ENCODE measurements at regions not wholly inside any gene's neighbourhood (a gene's known extent, or its start where the extent isn't known, plus 50 kb on each side); places are given as distances from the start of the nearest gene placed in this dataset.

DNA sequence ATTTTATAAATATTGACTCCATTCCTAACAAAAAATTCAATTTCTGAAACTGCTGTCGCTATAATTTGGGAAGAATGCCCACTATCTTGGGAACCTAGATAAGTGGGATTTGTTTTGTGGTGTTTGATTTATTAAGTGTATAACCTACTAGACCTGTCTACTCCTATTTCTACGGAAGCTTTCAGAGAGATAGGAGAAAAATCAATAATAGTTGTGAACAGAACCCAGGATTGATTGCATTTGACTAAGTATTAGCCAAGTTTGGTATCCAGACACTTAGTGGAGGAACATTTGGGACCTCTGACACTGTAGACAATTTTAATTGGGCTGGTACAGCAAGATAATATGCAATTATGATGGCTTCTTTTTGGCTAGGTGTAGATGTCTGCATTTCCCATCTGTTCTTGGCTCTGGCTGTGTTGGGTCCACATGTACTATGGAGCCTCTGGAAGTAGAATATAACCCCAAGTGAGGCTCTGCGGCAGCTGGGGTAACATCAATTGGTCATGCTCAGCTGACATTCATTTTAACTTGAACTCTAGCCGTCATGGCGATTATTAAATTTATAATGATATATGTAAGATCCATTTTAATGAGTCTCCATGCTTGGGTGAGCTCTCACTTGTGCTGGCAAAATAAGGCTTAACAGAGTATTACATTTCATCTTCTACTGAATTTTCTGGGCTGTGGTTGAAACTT, 111.5 kb upstream of the E2F8 start:
- no peak for DNase-seq

DNA sequence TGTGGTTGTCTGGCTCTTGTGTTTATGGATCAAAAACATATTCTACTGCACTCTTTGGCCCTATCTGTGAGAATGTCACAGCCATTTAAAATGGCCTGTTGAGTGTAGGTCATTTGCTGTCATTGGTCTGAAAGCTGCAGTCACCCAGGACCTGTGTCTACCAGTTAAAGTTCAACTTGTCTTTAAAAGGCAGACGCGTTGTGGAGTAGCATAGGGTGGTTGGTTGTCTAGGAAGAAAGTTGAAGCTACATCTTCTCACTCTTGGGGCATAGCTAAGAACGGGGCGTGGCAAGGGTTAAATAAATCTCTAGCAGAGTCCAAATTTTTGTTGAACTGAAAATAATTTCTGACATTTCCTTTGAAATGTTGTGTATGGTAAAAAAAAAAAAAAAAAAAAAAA, 110.7 kb upstream of the E2F8 start:
- DNase-seq = no peak

DNA sequence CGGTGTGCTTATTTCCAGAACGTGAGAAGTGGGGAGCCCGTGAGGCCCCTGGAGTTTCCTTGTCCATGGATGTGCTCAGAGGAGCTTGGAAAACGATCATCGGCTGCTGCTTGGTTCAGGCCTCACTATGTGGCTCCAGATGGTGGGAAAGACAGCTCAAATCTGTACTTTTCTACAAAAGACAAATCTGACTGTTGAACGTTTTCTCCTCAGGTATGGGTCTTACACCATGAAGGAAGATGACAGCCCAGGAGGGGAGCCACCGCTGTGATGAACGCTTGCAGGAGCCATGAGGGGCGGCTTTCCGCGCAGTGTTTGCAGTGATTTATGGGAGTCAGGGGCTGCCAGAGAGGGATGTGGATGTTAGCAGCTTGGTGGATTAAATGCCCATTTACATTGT, 109.4 kb upstream of the E2F8 start:
- no peak for DNase-seq

DNA sequence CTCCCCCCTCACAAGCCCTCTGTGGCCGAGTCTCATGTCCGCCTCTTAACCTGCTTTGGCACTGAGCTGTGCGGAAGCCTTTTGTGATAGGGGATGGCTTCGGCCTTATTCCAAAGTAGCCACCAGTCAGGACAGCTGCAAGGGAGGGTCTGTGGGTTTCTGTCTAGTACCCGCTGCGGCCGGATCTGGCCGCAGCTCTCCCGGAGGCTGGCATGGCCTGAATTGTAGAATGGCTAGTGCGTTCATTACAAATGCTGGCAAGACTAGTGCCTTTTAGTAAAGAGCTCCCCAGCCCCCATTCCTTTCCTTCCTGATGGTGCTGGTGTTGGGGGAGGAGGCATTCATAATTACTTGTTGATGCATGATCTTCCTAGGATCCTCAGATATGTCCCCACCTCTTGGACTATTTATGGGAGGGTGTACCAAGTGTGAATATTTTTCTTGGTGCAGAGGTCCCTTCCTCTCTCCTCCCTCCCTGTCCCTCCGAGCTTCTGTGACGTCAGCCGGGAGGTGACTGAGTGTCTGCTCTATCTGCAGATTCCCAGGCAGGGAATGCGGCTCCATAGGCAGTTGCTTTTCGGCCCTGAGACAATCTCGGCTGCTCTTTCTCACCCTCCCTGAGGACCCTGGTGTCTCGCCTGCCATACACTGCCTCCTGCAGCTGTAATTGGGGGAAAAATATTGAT, 108.7 kb upstream of the E2F8 start:
- no peak for DNase-seq

DNA sequence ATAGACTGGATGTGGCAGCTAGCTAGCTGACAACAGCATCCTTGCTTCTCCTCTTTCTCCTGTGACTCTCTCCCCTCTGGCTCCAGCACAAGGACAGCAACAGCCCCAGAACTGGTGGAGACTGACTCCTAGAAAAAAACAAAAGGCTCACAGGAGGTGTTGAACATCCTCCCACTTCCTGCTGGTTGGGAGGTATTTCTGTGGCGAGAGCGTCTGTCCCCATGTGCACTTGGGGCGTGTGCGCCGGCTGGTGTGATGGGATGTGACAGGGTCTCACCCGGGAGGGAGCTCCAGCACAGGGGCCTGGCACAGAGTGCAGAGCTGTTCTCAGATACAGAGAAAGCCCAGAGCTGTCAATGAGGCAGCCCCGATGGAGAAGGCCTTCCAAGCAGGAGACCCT, 107.2 kb upstream of the E2F8 start:
- DNase-seq = no peak

DNA sequence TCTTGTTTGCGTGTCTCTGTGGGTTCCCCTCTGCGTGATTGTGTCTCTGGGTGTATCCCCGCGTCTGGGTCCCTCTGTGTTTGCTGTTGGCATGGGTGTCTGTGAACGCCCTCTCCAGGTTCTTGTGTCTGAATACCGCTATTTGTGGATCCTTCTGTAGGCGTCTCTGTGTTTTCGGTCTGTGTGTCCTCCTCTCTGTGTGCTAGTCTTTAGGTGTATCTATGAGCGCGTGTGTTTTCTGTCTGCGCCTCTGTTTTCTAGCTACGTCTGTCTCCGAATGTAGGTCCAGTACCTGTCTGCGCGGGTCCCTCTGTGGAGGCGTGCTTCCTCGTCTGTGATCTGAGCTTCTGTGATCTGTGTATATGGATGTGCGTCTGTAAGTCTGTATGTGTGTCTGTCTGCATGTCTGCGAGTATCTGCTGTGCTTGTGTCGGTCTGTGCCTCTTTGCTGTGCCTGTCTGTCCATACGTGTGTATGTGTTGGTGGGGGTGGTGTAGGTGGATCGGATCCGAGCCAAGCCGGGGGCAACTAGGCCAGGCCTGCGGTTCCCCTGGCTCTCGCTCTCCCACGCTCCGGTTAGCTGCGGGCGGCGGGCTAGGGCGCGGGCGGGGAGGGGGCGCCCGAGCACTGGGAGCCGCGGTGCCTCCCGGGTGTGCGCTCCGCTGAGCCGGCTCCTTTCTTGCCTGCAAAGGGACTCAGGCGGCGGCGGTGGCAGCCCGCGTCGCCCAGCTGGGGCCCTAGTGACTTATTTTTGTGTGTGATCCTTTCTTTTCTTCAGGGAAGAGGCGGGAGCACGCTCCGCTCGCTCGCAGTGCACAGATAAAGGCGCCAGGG, 105.3 kb upstream of the E2F8 start:
- DNase-seq = peak; percentile 14

DNA sequence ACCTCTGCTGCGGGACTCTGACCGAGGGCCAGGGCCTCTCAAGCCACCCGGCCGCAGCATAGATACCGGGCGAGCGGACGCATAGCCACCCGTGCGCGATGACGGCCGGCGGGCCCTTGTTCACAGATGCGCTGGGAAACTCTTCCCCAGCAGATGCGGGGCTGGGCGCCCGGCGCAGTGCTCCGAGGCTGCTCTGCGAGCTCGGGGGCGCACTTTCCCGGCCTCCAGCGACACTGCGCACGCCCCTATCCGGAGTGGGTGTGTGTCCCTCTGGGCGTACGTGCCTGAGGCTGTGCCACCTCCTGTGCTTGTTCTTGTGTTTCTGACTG, 104.7 kb upstream of the E2F8 start:
- peak; percentile 8 for DNase-seq

DNA sequence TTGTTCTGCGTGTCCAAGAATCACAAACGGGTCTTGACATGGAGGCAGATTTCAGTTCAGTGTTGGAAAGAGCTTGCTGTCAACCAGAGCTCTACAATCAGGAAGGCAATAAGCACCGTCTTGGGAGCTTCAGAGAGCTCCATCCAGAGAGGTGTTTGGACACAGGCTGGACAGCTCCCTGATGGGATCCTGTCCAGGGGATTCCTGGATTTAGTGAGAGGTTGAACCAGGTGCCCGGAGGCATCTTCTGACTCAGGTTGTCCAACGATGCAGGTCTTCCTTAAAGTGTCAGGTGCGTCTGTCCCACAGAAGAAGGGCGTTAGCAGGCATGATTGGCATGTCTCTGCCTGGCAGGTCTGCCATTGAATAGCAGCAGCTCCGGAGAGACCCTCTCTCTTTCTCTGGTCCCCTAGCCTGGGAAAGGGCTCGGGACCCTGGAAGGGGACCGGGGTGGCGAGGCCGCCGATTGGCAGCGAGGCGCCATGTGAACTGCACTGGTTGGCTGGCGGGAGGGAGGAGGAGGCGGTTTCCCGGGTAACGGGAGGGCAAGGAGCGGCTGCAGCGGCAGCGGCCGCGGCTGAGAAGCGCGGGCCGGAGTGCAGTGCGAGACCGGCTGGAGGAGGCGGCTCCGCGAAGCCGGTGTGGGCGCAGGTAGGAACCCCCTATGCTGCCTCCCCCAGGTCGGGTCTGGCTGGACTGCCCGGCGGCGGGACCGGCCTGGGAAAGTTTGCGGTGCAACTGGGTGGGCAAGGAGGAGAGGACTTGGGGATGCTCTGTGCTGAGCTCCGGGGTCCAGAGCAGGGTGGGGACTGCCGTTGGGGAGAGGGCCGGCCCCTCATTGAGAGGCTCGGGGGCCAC, 104.1 kb upstream of the E2F8 start:
- DNase-seq = peak; percentile 32

DNA sequence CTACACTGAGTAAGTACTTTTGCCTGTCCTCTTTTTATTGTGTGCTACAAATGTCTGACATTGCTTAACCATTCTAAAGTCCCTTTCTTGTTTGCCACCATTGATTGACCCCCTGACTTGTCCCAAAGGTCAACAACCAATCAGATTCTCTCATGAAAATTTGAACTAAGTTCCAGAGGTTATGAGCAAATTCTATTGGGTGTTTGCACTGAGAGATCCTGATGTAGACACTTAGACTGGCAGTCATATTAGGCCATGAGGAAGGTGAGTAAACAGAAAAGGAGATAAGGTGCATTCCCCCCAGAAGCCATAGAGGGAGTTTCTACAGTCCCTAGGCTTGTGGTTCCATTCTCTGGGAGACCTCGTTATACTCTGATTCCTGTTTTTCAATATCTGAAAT, 101.3 kb upstream of the E2F8 start:
- DNase-seq = no peak

DNA sequence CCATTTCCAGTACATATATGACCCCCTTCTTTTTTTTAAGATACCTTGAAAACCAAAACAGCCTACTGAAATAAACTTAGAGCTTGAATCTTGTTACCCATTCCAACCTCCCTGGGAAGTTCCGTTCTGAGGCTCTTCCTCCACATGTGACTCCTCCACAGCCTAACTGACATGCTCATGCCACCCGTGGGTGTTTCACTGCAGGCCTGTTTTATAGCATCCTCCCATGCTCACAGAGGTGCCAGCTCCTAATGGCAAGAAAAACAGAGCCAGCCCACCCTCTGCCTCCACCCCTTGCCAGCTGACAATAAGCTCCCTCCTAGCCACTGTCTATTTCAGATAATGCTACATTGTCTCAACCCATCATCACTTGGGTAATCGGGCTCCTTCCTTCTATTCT, 97.6 kb upstream of the E2F8 start:
- DNase-seq = no peak

DNA sequence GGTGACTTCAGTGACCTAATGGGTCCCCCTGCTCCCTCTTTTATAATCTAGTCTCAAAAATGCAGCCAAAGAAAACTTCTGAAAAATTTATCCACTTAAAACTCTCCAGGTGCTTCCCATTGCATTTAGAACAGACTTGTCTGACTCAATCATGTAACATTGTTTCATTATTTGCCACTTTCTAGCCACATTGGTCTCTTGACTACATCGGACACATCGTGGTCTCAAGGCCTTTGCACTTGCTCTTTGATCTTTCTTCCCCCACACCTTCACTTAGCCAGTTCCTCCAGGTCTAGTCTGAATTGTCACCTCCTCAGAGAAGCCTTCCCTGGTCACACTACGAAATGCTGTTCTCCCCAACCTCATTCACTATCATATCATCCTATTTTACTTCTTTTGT, 97.0 kb upstream of the E2F8 start:
- no peak for DNase-seq

DNA sequence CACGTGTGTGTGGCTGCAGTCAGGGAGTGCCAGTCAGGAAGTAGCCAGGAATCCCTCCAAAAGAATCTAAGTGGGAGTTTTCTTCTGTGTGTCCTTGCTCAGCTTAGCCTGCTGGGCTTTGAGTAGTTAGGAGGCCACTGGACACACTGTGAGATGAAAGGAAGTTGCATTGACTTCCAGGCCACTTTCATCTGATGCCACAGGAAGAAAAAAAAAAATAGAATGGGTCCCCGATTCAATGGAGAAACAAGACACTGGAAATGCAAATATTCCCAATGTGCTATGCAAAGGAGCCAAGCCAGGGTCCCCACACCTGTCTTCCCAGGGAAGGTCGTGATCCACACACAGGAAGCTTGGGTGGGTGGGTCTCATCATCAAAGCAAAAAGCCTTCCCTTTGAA, 95.6 kb upstream of the E2F8 start:
- DNase-seq = no peak

DNA sequence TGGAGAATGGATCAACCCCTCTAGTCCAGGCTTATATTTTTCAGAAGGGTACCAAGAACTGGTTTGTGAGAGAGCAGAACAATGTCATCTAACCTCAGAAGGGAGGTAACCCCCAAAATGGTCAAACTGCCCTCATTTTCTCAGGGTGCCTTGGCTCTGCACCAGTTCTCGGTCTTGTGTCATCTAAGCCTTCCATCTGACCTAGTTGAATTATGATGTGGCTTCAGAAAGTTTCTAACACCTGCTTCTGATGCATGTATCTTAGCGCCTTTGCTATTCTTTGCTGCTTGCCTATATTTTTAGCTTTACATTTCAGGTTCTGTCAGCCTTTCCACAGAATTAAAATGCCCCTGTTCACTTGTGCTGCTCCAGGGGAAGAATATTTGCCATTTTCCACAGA, 91.7 kb upstream of the E2F8 start:
- DNase-seq = no peak

DNA sequence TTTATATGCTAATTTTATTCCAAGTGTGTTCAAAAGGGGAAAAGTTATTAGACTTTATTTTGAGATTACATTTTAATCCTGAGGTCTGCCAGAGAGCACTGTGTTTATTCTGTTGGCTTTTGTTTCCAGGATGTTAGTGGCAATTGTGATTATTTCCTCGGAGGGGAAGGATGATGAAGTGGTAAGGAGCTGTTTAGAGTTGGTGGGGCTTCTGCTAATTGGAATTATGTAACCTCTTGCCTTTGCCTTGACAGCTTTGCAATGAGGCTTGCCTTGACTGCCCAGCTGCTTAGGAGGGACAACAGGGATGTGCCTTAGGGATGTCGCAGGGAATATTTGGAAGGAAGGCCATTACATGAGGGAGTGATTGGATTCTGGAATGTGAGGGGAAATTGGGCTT, 89.7 kb upstream of the E2F8 start:
- DNase-seq = no peak

DNA sequence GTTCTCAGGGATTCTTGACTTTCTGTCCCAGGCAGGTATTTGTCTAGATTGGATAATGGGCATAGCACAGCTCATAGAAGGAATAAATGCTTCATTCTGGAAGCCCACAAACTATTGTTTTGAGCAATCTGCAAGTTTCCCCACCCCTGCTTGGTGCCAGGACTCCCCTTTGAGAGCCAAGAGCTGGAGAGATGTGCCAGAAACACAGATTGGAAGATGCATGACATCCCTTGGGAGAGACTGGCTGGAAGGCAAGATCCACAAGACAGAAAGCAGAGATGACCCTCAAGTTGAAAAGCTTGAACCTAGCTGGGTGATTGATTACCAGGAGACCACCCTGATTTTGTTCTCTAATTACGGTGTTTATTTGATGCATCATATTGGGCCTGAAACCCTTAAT, 89.2 kb upstream of the E2F8 start:
- no peak for DNase-seq

DNA sequence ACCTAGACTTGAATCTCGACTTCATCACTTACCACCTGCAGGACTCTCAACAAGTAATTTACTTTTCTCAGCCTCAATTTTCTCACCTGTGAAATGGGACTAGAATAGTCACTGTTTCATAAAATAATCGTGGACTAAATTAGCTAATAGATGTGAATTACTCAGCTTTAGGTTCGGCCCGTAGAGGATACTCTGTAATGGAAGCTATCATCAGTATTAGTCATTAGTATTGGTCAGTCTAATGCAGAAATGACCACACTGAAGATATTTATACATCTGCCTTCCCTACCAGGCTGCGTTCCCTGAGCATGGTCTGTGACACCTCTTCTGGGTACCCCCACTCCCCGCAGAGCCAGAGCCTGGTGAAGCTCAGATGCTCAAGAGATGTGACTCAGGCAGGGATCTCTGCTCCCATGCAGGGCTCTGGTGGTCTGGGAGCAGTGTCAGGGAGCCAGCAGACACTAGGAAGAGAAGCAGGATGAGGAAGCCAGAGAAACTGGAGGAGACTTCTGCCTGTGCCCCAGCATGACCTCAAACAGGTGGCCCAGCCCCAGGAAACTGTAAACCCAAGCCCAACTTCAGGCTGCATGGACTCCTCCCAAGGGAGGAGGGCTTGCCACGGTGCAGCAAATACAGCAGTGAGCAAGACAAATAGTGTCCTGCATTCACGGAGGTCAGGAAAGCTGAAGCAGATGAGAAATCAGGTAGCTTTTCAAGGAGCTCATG, 88.0 kb upstream of the E2F8 start:
- no peak for DNase-seq

DNA sequence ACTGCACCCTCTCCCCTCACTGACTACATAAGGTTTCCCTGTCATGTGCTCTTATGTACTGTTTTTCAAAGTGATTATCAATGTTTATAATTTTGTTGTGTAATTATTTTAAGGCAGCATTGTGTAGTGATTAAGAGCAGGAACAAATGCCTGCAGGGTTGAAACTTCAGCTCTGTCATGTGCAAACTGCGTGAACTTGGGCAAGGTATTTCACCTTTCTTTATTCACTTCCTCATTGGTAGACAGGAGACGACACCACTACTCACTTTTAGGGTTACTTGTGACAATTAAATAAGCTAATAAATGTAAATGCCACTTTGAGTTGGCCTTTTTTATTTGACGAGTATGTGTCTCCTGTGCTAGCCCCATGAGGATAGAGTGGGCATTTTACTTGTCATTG, 86.5 kb upstream of the E2F8 start:
- no peak for DNase-seq

DNA sequence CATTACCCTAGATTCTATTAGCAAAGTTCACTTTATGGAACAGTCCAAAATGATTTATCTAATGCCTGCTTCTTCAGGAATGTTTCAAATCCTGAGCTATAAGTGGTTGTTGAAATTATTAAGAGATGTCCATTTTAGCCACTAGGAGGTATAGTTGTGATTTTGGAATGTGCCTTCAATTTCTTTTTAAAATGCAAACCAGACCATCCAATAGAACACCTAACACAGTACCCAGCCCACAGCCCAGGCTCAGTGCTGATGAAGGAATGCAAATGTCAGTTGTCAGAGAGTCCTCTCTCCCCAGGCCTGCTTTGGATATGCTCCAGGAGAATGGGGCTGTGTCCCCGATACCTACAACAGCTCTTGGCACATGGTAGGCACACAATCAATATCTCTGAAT, 85.8 kb upstream of the E2F8 start:
- no peak for DNase-seq

DNA sequence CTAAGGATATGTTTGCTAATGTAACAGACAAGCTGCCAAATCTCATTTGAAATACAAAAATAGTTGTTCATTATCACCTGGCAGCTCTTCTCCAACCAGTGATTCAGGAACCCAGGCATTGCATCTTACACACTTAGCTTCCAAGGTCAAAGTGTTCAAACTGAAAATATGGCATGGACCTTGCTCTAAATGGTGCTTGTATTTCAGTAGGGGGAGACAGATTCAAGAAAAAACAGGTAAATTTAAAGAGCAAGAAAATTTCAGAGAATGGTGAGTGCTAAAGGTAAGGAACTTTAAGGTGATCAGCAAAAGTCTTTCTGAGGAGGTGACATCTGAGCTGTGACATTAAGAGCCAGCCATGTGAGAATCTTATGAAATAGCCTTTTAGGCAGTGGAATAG, 82.8 kb upstream of the E2F8 start:
- DNase-seq = no peak

DNA sequence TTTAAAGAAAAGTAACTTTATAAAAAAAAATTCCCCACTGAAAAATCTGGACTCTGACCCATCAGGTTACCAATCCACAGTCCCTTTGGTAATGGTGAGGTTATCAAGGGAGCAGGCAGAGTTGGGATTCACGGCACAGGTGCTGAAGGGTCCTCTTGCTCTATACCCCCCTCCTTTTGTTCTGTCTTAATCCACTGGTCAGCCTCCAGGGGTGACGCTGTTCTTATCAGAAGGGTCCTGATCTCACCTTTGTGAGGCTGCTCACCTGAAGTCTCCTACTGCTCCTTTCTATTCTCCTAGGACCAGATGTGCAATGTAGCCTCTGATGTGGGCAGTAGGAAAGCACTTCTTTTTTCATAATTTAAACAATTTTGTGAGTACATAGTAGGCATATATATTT, 80.6 kb upstream of the E2F8 start:
- DNase-seq = no peak

DNA sequence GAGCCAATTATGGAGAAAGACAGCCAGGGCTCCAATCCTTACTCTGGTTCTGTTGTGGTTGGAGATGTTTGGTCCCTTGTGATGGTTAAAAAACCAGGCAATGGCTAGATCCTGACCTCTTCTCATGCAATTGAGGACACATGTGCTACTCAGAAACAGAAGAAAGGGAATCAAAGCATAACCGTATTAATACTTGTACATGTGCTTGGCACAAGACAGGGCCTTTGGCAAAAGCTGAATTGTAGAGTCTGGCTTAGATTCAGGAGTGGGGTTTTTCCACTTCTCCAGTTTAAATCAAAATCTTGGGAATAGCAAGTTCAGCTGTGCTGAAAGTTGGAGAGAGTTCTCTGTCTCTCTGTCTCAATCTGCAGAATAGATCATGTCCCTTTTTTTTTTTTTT, 80.1 kb upstream of the E2F8 start:
- no peak for DNase-seq

DNA sequence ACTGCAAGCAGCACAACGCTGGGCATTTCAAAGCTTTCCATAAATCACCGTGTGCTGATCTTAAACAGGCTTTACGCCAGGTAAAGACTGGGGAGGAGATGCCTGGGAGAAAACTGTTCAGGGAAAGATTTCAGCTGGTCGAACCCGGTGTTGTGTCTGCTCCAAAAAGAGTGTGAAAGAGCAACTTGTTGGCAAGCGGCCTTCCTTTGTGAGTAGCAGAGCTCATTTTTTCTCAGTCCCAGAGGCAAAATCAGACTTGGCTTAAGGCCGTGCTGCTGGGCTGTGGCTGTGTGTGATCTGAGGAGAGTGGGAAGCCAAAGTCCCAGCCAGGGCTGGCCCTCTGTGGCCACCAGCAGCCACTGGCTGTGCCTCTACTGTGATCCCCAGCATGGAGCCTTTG, 75.7 kb upstream of the E2F8 start:
- no peak for DNase-seq

DNA sequence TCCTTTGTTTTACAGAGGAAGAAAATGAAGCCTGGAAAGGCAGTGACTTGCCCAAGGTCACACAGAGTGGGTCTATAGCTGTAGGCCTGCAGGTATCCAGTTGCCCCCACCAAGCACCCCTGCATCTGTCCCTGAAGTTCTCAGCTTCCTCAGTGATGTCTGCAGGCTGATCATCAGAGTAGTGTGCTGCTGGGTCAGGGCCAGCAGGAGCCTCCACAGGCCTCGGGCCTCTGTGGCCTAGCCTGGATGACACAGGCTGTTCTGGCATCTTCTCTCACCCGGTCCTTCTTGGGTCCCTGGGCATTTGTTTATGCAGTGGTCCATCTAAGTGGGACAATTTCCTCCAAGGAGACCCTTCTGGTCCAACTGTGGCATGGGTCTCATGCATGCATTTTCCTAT, 74.8 kb upstream of the E2F8 start:
- DNase-seq = no peak
